ENCODE measurements at regions not wholly inside any gene's neighbourhood (a gene's known extent, or its start where the extent isn't known, plus 50 kb on each side); places are given as distances from the start of the nearest gene placed in this dataset.

DNA sequence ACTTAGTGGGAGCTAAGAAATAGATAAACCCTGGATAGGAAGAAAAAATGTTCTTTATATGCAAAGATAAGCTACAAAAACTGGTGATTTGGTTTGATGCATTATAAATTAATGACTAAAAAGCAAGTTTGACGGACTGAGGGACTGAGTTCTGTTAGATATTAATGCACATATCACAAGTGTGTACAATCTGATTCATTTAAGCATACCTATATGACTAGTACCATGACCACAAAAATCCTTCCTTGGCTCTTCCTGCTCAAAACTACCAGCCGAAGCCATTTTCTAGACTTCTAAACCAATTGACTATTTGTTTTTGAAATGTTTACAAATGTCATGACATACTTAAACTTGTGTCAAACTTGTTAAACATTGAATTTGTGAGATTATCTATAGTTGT lies 374.5 kb upstream of the MON1B start:
- no peak for TF ChIP-seq GATA2 (IDR thresholded peaks at IDR 0.05; ENCODE audit: low read depth, low read length)
- no peak for TF ChIP-seq GATA3 (IDR thresholded peaks at IDR 0.05; ENCODE audit: low read depth, low read length)

DNA sequence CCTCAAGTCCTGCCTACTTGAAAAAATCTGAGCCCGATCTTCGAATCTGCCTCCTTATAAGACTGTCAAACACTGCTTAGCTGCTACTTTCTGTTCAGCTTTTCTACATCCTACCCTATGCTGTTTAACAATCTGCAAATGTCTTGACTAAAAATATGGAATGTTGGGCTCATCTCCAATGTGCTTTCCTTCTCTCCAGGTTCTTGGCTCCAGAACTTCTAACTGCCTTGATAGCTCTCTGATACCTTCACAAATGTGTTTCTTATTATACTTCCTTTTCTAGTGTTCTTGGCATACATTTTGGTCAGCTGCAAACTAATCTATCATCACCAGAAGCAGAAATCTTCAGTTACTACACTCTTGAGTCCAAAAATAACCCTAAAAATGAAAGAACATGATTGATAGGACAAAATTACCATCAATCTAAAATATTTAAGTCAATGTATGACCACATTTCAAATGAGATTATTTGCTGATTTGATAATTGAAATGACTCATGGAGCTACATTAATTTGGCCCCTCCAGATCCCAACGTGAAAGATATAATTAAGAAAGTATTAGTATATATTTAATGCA lies 372.3 kb upstream of the MON1B start:
- no peak for TF ChIP-seq GATA3 (IDR thresholded peaks at IDR 0.05; ENCODE audit: low read depth, low read length)
- TF ChIP-seq GATA2 (IDR thresholded peaks at IDR 0.05; ENCODE audit: low read depth, low read length), result no peak

DNA sequence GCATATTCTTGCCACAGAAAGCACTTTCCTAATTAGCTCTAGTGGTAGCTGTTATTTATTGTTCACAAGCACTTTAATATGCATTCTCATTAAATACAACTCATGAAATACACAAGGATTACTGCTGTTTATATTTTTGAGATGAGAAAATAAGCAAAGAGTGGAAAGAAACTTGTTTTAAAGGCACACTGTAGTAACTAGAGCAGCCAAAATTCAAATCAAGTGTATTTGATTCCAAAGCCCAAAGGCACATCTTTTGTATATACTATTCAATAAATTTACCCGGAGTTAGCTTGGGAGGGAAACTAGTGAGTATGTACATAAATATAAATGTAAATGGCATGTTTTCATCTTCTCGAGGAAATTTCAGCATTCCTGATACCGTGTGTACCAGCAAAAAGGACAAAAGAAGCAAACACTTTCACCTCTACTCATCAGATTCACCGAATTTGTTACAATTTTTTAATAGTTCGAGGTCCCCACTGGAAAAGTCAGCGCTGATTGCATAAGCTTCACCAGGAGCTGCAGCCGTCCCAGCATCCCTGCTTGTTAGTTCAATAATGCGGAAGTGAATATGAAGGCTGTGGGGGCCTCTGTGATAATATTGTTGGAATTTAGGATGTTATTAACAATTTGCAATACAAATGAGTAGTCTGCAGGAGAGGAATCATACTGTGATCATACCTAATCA lies 371.6 kb upstream of the MON1B start:
- TF ChIP-seq GATA2 (IDR thresholded peaks at IDR 0.05; ENCODE audit: low read depth, low read length) (no peak), GATA3 (IDR thresholded peaks at IDR 0.05; ENCODE audit: low read depth, low read length) (no peak)

DNA sequence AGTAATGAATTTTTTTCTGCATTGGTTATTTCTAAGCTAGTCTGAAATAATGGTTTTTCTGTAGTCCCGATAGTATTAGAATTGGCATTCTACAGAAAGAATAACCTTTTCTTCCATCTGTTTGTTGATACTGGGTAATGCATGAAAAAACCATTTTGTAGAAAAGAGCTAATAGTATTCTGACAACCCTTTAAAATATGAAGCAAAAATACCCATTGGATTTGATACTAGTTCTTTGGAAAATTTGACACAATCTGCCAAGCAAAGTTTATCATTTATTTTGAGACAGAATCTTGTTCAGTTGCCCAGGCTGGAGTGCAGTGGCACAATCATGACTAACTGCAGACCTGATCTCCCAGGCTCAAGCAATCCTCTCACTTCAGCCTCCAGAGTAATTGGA lies 366.8 kb upstream of the MON1B start:
- TF ChIP-seq GATA2 (IDR thresholded peaks at IDR 0.05; ENCODE audit: low read depth, low read length), result no peak
- TF ChIP-seq GATA3 (IDR thresholded peaks at IDR 0.05; ENCODE audit: low read depth, low read length), result no peak

DNA sequence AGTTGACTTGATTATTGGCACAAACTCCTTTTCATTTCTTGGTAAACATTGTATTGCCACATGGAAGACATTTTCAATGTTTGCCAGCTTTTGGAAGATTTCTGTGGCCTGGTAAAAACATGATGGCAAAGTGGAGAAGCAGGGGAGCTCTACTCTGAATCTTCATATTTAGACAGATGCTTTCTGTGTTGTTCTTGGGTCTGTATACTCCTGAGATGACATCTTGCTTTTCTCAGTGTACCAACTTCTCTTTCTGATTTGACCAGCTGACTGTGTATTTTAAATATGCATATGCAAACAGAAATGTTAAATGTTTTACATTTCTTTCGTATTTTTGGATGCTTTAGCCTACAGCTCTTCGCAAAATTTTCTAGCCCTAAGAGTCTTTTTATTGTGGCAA lies 366.2 kb upstream of the MON1B start:
- TF ChIP-seq GATA2 (IDR thresholded peaks at IDR 0.05; ENCODE audit: low read depth, low read length) (no peak), GATA3 (IDR thresholded peaks at IDR 0.05; ENCODE audit: low read depth, low read length) (no peak)

DNA sequence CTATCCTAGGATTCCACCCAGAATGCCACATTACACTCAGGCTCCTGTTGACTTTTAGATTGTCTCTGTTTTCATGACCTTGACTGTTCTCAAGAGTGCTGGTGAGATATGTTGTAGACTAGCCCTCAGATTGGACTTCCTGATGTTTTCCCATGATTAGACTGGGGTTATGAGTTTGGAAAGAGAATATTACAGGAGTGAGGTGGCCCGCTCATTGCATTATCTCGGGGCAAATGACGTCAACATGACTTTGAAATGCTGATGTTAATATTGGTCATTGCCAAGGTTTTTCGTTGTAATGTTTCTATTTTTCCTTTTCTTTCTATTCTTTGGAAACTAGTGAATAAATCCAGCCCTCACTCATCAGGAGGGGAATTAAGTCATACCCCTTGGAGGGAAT lies 355.7 kb upstream of the MON1B start:
- TF ChIP-seq GATA3 (IDR thresholded peaks at IDR 0.05; ENCODE audit: low read depth, low read length) (no peak), GATA2 (IDR thresholded peaks at IDR 0.05; ENCODE audit: low read depth, low read length) (no peak)

DNA sequence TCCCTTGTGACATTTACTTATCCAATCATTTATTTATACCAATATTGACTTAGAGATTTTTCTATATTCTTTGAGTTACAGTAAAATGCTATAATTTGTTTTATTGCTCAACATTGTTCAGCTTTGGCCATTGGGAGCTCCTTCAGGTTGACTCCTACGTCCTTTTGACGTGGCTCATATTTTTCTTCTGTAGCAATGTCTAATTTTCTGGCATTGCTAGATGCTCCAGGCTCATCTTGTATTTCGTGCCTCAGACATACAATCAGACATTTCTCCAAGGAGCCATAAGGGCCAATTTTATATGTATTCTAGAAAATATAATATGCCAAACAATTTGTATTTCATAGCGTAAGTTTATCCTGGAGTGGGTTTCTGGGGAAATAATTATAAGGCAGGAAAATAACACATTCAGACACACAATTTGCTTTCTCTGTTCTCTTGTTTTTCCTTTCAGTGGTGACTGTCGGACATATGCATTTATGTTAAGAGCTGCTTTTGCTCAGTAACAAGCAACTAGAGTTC lies 355.1 kb upstream of the MON1B start:
- TF ChIP-seq GATA3 (IDR thresholded peaks at IDR 0.05; ENCODE audit: low read depth, low read length) (no peak), GATA2 (IDR thresholded peaks at IDR 0.05; ENCODE audit: low read depth, low read length) (no peak)

GRCh38 chr16:76837872-76838271 lies 353.1 kb upstream of the MON1B start:
- no peak for TF ChIP-seq GATA3 (IDR thresholded peaks at IDR 0.05; ENCODE audit: low read depth, low read length)
- no peak for TF ChIP-seq GATA2 (IDR thresholded peaks at IDR 0.05; ENCODE audit: low read depth, low read length)

- TF ChIP-seq GATA3 (IDR thresholded peaks at IDR 0.05; ENCODE audit: low read depth, low read length) (no peak), GATA2 (IDR thresholded peaks at IDR 0.05; ENCODE audit: low read depth, low read length) (no peak)
Measured at GRCh38 chr16:76854234-76854633, 336.8 kb upstream of the MON1B start.

- TF ChIP-seq GATA3 (IDR thresholded peaks at IDR 0.05; ENCODE audit: low read depth, low read length), result no peak
- TF ChIP-seq GATA2 (IDR thresholded peaks at IDR 0.05; ENCODE audit: low read depth, low read length), result no peak
Measured at GRCh38 chr16:76856112-76856511, 334.9 kb upstream of the MON1B start.

DNA sequence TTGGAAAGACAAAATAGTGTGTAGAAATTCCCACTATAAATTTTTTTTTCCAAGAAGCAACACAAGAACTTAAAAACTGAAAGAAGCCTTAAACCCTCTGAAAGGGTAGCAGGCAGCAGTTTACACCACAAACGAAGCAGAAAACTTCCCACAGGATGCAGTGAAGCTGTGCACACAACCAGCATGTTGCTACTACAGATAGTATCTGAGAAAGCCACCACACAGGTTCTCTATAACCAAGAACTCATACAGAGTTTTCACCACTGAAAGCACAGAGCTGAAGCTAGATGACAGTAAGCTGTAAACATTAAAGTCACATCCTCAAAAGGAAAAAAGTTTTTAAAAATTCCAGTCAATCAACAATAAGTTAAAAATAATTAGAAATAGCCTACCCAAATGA lies 333.6 kb upstream of the MON1B start:
- TF ChIP-seq GATA2 (IDR thresholded peaks at IDR 0.05; ENCODE audit: low read depth, low read length) (no peak), GATA3 (IDR thresholded peaks at IDR 0.05; ENCODE audit: low read depth, low read length) (no peak)

- no peak for TF ChIP-seq GATA2 (IDR thresholded peaks at IDR 0.05; ENCODE audit: low read depth, low read length)
- no peak for TF ChIP-seq GATA3 (IDR thresholded peaks at IDR 0.05; ENCODE audit: low read depth, low read length)
Measured at GRCh38 chr16:76862901-76863300, 328.1 kb upstream of the MON1B start.

DNA sequence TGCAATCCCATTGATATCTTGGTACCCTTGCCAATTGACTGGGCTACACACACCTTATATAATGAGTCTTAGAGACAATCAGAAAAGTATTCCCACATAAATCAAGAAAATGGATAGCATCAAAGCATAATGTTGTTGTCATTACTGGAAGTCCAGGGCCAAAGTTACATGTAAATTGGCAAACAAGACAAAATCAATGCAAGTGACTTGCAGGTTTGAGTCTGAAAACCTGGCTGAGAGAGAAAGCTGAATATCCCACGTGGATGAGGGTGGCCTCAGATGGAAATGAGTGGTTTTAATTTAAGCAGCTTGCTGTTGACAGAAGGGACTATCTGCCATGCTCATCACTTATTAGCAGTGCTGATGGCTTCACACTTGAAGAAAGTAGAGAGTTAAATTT lies 324.0 kb upstream of the MON1B start:
- no peak for TF ChIP-seq GATA3 (IDR thresholded peaks at IDR 0.05; ENCODE audit: low read depth, low read length)

- TF ChIP-seq GATA2 (IDR thresholded peaks at IDR 0.05; ENCODE audit: low read depth, low read length), result no peak
- TF ChIP-seq GATA3 (IDR thresholded peaks at IDR 0.05; ENCODE audit: low read depth, low read length), result no peak
Measured at GRCh38 chr16:76875898-76876297, 315.1 kb upstream of the MON1B start.

- no peak for TF ChIP-seq GATA3 (IDR thresholded peaks at IDR 0.05; ENCODE audit: low read depth, low read length)
Measured at GRCh38 chr16:76879420-76879819, 311.6 kb upstream of the MON1B start.
